Lower leg skin (tissue), 3 donors: ENCODE measurements at regions not wholly inside any gene's neighbourhood (a gene's known extent, or its start where the extent isn't known, plus 50 kb on each side); places are given as distances from the start of the nearest gene placed in this dataset.

ENCODE experiments used
- CTCF ChIP-seq, 3 donors: fragments of 450-650 bp; IDR thresholded peaks; one replicate each; pipeline ENCODE4 v1.5.1; 2016; ENCODE audit warnings: antibody characterized with exemption in 3 of 3, mild to moderate bottlenecking in 3 of 3, moderate library complexity in 2 of 3
- POLR2A ChIP-seq, 2 donors: fragments of 450-650 bp; IDR thresholded peaks; one replicate each; pipeline ENCODE4 v1.6.1; 2016 to 2017; ENCODE audit warnings: antibody characterized with exemption in 2 of 2, mild to moderate bottlenecking in 1 of 2, moderate library complexity in 1 of 2

DNA sequence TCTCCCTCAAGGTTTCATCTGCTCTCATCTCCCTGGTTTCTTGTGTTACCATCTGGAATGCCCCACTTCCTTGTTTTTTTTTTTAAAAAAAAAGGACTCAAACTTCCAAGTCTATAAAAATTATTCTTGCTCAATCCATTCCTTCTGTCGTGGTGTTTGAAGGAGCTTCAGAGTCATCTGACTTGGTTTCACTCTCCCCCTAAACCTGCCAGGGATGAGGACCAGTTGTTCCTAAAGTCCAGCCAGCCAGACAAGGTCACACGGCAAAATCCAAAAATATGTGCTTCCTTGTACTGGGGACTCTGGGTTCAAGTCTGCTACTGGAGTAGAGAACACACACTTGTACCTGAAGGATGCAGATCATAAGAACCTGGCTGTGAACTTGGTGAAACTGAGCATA lies 84.5 kb upstream of the GPM6B start:
- TF ChIP-seq CTCF (IDR thresholded peaks at IDR 0.05), result no peak
- no peak for TF ChIP-seq POLR2A (IDR thresholded peaks at IDR 0.05)
